Kidney epithelial cell (primary cell): ENCODE measurements at regions not wholly inside any gene's neighbourhood (a gene's known extent, or its start where the extent isn't known, plus 50 kb on each side); places are given as distances from the start of the nearest gene placed in this dataset.
"Not testable (repeated sequence)": the region's sequence is repeated elsewhere in the genome, so short reads cannot be mapped to it uniquely, and the experiment has no call there.

Experiments
- DNase-seq: peaks from one replicate; pipeline ENCODE4 v3.0.0-alpha.2; 2010; ENCODE audit warnings: low read depth
- H3K27me3 ChIP-seq: 2 replicates; pipeline ENCODE4 v1.6.0; 2011; ENCODE audit warnings: low read length; ENCODE audit not compliant: control insufficient read depth, insufficient read depth
- H3K36me3 ChIP-seq: 2 replicates; pipeline ENCODE4 v1.5.1; 2011; ENCODE audit warnings: low read length; ENCODE audit not compliant: control insufficient read depth, insufficient read depth
- H3K4me3 ChIP-seq: 2 replicates; pipeline ENCODE4 v1.5.1; 2011; ENCODE audit warnings: low read depth, mild to moderate bottlenecking, control low read depth, low read length
- CTCF ChIP-seq: IDR thresholded peaks from 2 replicates; pipeline ENCODE4 v1.5.1; 2011; ENCODE audit warnings: mild to moderate bottlenecking, moderate library complexity, low read length, control low read depth, inconsistent platforms; ENCODE audit not compliant: insufficient read depth, poor library complexity, severe bottlenecking

- no peaks in the 10 kb centered on the region for H3K27me3 ChIP-seq
- no peak overlapping the region for H3K4me3 ChIP-seq
- TF ChIP-seq CTCF: no peak
- H3K36me3 ChIP-seq: no peaks in the 10 kb centered on the region
- DNase-seq: no peak
These were observed 276.8 kb upstream of the C1orf174 start for GRCh38 chr1:4176841-4177240.

GRCh38 chr1:4177425-4178150, 277.5 kb upstream of the C1orf174 start:
- no peak for TF ChIP-seq CTCF
- H3K27me3 ChIP-seq: no peaks in the 10 kb centered on the region
- no peak overlapping the region for H3K4me3 ChIP-seq
- H3K36me3 ChIP-seq: no peaks in the 10 kb centered on the region
- DNase-seq: no peak

- no peak for DNase-seq
- Histone ChIP-seq H3K27me3 (no peaks in the 10 kb centered on the region), H3K36me3 (no peaks in the 10 kb centered on the region), H3K4me3 (no peak overlapping the region)
- TF ChIP-seq CTCF: no peak
These were observed 278.5 kb upstream of the C1orf174 start for GRCh38 chr1:4178501-4179113.

GRCh38 chr1:4179914-4180735, 280.1 kb upstream of the C1orf174 start:
- H3K4me3 ChIP-seq: no peak overlapping the region
- H3K27me3 ChIP-seq: no peaks in the 10 kb centered on the region
- TF ChIP-seq CTCF: no peak
- H3K36me3 ChIP-seq: no peaks in the 10 kb centered on the region
- DNase-seq: no peak

- H3K4me3 ChIP-seq, H3K36me3 ChIP-seq, H3K27me3 ChIP-seq, DNase-seq: not testable (repeated sequence)
These were observed 286.4 kb upstream of the C1orf174 start for GRCh38 chr1:4186486-4186885.

- no peak for DNase-seq
- Histone ChIP-seq H3K27me3 (no peaks in the 10 kb centered on the region), H3K36me3 (no peaks in the 10 kb centered on the region), H3K4me3 (no peak overlapping the region)
- no peak for TF ChIP-seq CTCF
These were observed 303.4 kb upstream of the C1orf174 start for GRCh38 chr1:4203501-4203900.
